Fibroblast of gingiva (primary cell): ENCODE measurements at regions not wholly inside any gene's neighbourhood (a gene's known extent, or its start where the extent isn't known, plus 50 kb on each side); places are given as distances from the start of the nearest gene placed in this dataset.
"Not testable (repeated sequence)": the region's sequence is repeated elsewhere in the genome, so short reads cannot be mapped to it uniquely, and the experiment has no call there.

Experiments
- DNase-seq: peaks from one replicate; pipeline ENCODE4 v3.0.0-alpha.2; 2011; ENCODE audit warnings: low read depth

DNA sequence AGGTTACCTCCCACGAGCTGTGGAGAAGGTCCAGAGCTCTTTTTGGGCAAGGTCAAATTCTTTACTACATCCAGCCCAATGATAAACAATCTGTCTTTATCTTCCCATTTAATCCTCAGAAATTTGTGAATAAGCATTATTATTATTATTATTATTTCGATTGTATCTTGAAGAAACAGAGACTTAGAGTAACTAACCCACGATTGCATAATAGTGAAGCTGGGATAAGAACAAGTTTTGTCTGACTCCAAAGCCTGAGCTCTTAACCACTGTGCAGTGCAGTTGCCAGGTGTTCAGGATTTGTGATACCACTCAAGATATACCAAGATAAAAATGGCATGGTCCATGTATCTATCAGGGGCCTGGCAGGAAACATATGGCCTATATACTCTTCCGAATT, 166.5 kb upstream of the LDB2 start:
- no peak for DNase-seq

DNA sequence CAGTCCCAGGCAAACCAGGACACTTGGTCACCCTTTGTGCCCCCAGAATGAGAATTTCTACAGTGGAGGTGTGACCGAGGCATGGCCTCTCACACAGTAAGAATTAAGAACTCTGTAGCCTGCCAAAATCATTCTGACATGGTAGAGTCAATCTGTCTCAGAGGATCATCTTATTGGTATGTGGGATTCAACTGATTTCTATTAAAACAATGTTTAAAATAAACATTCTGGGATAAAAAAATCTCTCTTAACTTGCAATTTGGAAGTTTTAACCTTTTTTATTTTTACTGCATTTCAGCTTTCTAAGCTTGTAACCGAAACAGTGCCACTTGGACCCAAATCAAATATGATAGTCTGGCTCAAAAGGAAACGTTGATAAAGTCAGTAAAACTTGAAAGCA, 165.4 kb upstream of the LDB2 start:
- peak; percentile 74 for DNase-seq

DNA sequence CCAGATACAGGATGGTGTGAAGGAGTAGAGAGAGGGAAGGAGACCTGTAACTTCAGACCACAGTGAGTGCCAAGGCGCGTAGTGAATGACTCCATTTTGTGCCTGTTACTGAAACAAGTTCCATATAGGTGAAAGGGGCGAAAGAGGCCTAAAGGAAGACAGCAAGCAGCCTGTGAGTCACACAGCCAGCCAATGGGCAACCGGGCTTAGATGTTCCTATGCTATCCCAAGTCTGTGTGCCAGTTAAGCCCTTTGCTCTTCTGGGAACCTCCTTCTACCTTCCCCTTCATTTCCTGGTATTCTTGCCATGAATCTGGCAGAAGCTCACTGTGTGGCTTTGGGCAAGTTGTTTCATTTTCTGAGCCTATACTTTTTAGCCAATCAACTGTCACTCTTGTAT, 161.8 kb upstream of the LDB2 start:
- DNase-seq = peak; percentile 37

DNA sequence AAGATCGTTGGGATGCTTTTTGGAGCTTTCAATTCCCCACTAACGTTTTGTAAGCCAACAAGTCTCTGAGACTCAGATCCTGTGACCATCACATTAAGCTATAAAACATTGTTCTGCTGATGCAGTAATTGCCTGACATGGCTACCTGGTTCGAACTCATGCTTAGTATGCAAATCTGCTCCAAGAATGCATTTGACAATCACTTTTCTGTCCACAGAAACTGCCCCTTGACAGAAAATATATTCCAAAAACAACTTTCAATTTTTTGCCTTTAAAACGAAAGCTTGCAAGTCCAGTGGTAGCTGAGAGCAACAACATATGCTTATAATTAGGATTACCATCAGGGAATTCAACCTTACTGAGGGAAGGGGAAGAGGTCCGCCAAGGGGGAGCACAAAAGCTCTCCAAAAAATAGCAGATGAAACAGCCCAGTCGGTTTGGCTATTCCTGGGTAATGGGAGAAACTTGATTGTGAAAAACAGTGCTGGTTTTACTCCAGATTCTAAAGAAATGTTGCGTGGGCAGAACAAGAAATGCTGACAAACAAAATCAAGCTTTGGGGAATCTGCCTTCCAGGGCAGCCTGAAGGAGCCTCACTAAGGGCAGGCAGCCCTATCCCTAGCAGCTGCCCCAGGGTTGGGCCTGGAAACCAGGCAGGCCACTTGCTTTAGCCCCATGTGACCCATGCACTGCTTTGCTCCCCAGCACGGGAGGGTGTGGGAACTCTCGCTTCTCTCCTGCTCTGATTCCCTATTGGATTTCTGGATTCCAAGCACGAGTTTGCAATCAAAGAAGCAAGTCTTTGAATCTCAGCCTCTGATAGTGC, 160.7 kb upstream of the LDB2 start:
- peak; percentile 95 for DNase-seq

DNA sequence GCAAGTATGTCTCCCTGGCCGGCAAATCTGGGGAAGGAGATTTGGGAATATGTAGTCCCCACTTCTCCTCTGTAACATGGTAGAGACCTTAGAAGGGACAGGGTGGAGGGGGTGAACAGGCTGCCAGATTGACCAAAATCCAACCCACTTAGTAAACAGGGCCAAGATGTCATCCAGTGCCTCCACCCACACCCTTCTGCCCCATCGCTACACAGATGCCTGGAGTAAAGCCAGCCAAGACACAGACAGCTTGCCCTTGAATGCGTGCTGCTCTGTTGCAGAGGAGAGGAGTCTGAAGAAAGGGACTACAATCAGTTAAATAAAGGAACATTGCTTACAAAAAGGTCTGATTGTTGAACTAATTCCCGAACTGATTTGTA, 160.1 kb upstream of the LDB2 start:
- peak; percentile 67 for DNase-seq

DNA sequence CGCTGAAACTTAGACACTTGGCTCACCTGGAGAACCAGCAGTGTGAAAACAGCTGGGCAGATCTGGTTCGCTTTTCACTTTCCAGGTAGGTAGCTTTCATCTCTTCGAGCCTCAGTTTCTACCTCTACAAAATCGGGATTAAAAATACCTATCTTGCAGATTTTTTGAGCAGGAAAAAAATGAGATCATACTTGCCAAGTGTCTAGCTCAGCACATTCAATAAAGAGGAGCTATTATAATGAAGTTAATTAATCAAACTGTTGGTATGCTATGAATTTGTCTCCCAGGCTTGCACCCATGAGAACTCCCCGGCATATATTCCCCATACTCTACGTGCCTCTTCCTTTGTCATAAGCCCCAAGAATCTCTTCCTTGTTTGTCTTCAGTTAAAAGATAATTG, 158.6 kb upstream of the LDB2 start:
- no peak for DNase-seq

DNA sequence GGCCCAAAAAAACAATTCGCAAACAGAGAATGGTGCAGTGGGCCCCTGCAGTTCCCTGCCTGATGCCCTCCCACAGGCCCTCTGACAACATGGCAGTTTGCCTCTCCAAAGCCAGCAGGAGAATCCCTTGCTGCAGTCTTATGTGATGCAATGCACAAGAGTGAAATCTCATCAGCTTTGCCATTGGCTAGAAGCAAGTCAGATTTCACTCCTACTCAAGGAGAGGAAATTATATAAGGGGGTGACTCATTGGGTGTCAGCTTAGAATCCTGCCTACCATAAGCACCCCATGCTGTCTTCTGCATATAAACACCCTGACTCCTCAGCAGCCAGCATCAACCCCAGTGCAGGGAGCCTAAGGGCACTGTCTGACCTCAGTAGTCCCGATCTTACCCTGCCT, 157.3 kb upstream of the LDB2 start:
- DNase-seq = peak; percentile 81

DNA sequence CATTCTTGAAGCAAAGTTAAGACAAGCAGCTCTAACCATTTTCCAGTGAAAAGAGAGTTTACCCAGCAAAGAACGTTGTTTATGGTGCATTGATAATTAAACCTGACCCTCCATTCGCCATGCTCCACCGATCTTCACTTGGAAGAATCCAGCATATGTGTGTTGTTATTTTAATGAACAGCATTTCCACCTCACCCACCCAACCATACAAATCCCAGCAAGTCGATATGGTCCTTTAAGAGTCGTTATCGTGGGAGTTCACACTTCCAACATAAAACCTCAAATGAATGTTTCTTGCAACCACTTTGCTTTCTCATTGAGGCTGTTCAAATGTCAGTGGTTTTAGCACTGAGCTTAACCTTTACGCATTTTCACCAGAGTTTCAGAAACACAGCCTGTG, 147.4 kb upstream of the LDB2 start:
- DNase-seq = no peak

DNA sequence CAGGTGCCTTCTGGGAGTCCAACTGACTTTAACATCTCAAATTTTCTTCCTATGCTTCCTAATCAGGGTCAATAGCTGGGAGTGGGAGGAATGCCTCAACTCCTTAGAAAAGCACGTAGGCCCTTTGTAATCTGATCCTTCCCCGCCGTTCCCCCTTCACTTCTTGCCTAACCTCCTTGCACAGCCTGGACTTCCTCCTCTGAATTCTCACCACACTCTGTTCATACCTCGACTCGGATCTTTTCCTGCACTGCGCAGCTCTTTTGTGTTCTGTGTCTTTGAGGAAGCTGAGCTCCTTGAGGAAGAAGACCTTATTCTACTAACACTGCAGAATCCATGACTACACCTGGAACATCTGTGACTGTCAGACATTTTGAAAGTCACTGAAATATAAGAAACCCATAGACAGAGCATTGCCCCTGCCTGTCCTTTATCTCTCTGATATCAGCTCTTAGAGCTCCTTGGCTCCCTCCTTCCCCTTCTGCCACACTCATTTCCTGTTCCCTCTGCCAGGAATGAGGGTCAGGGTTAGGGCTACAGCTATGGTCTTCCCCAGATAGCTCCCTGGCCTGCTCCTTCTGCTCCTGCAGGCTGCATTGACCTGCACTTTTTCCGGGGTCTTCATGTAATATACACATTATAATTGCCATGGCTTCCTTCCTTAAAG, 140.2 kb upstream of the LDB2 start:
- DNase-seq = no peak

DNA sequence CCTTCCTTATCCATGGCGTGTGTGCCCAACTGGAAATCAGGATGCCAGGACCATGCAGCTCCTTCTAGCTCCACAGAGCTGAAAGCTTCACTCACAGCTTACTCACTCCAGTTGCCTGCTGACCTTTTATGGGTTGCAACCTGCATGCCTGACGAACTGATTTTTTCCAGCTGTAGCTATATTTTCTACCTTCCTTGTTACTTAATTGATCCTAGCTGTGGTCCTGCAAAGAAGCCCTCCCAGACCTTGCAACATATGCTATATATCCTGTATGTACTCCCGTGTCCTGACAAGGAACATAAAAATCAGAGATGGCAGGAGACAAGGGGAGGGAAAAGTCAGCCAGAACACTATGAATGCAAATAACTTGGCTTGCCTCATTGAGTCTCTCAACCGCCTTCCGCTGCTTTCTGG, 135.3 kb upstream of the LDB2 start:
- DNase-seq = no peak

DNA sequence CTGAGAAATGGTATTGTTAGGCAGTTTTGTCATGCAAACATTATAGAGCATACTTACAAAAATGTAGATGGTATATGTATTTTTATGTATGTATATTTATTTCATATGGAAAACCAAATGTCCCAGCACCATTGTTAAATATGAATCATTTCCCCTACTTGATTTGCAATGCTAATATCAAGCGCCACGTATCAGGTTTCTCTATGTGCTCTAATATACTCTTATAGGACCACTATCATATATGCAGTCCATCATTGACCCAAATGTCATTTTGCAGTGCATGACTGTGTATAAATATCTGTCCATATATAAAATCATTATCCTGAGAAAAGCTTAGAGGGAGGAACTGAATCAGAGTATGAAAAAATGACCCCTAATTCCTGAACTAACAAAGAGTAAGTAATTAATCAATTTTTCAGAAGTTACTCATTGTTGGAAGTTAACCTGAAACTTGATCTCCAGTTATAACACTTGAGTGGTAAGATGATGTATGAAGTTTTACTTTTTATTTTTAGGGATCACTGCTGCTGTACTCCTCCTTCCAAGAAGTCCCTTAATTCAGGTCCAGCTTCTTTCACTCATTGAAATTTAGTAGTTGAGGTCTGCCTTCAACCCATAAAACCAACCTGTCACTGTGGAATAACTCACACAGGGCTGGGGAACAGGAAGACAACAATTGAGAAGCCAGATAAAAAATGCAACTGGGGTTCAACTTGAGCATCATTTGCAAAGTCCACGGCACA, 134.8 kb upstream of the LDB2 start:
- DNase-seq = no peak

DNA sequence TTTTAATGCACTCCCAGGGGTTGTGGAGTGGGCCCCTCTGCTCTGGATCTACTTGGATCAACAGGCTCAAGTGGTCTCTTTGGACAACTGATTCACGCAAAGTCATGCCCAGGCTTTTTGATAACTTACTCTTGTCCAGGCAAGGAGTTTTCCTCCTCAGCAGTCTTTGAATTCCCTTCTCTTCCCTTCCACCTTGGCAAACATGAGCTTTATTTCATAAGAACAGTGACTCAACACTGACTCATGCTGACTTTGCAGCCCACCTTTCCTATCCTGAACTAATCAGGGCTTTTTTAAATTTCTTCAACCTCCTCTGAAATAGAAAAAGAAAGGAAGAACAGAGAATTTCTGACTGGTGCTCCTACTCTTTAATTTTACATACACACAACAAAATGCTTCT, 132.1 kb upstream of the LDB2 start:
- peak; percentile 59 for DNase-seq

DNA sequence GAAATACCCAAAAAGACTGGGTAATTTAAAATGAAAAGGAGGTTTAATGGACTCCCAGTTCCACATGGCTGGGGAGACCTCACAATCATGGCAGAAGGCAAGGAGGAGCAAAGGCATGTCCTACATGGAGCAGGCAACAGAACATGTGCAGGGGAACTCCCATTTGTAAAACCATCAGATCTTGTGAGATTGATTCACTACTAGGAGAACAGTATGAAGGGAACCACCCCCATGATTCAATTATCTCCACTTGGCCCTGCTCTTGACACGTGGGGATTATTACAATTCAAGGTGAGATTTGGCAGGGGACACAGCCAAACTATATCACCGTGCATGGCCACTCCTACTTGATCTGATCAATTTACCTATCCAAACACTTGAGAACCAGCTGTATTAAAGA, 131.5 kb upstream of the LDB2 start:
- DNase-seq = no peak

DNA sequence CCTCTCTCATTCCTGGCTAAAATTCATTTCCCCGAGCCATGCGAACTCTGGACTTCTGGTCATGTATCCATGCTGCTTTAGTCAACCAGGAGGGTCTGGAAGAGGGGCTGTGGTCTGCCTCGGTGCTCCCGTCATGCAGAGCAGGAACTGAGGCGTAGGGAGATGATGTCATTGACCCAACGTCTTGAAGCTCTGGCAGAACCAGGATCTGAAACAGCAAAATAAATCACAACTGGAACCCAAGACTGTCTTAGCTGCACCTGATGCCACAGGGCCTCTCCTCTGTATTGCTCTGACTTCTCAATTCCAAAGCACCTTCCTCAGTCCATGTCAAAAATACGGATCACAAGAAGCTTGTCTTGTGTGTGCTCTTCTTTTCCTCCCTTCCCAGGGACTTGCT, 131.0 kb upstream of the LDB2 start:
- no peak for DNase-seq

DNA sequence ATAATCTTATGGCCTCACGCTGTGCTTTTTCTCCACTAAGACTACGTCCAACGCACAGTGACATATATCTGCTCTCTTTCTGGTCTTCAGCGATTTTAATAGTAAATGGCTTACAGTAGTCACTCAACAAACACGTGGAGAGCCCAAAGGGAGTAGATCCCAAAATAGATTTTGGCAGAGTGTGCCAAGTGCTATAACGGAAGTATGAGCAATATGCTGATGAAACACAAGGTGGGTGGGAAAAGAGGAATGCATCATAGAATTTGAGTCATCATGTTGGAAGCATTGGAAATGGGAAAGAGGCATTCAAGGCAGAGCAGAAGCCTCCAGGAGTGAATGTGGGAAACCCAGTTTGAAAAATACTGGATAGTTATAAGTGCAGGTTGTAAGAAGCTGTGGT, 129.1 kb upstream of the LDB2 start:
- DNase-seq = peak; percentile 81

DNA sequence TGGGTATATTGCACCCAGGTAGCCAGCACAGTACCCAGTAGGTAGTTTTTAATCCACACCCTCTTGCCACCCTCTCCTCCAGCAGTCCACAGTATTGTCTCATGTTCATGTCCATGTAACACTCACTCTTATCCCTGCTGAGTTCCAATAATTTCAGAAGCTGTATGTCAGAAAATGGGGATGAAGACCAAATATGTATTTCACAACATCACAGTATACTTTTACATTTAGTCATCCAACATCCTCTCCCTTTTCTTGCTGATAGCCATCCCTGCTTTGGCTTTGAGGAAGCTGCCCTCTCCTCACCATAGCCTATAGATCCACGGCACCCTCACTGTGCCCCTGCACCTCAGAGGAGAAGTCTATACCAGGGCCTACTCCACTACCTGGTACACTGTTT, 126.0 kb upstream of the LDB2 start:
- DNase-seq = peak; percentile 24

DNA sequence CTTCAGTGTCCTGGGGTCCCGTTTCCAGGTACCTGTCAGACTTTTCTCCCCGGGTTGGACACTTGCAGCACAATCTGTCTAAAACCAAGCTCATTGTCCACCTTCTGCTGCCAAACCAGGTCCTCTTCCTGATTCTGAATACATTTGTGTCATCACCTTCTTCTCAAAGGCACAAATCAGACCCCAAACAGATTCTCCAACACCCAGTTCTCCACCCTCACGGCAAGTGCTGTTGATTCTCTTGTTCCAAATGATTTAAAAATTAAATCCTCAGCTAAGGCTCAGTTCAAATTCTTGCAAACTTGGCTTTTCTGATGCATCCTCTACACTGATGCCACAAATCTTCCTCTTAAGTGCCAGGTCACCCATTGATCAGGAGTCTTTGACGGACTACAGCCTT, 122.5 kb upstream of the LDB2 start:
- DNase-seq = no peak

DNA sequence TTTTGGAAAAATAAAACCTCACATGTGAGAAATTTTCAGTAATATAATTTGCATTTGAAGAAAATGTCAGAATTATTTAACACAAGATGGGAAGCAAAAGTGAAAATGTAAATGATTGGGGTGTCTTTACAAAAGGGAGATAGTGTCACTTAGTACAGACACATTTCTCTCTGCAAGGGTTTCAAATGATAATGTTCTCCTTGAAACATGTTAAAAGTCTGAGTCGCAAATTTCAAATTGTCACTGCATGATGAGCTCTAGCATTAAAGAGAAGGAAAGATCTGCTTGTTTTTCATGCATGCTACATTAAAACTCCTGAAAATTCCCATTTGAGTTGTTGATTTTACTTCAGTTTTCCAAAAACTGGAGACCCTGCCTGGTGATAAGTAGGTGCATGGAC, 122.0 kb upstream of the LDB2 start:
- DNase-seq = no peak

DNA sequence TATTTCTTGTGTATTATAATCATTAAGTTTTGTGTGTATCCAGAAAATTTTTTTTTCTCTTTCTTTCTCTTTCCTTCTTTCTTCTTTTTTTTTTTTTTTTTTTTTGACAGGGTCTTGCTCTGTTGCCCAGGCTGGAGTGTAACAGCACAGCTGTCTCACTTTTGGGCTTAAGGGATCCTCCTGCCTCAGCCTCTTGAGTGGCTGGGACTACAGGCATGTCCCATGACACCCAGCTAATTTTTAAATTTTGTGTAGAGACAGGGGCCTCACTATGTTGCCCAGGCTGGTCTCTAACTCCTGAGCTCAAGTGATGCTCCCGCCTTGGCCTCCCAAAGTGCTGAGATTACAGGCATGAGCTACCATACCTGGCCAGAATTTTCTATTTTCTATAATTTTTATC, 120.2 kb upstream of the LDB2 start:
- DNase-seq = not testable (repeated sequence)

DNA sequence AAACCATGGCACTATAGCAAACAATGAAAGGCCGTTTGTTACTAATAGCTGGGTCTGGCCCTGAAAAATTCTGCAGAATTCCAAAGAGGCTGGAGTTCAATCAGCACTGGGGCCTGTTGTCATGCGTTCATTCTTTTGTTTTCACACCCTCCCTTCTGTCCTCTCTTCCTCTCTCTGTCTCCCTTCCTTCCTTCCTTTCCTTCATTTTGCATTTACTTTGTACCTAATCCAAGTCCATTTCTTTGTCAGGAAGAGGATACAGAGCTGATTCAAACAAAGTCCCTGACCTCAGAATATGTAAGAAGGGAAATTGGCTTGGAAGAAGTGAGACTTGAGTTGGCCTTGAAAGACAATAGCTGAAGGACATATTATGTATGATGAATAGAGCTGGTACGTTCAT, 119.6 kb upstream of the LDB2 start:
- no peak for DNase-seq

DNA sequence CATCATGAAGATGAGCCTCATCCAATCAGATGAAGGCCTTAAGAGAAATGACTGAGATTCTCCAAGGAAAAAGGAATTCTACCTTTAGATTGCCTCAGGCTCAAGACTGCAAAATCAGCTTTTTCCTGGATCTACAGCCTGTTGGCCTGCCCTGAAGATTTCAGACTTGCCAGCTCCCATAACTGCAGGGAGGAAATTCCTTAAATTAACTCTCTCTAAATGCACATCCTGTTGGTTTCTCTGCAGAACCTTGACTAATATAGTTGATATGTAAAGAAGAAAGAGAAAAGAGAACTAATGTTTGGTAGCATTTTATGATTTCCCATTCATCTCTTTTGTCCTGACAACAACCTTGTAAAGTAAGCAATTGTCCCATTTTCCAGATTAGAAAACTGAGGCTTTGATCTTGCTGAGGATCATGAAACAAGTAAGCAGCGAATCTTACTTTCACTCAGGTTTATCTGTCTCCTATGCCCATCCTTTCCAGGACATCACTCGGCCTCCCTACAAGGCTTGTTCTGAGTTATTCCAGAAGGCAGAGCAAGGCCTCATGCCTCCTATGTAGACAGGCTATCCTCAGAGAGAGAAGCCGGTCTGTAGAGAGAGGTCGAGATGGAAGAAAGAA, 115.0 kb upstream of the LDB2 start:
- no peak for DNase-seq

DNA sequence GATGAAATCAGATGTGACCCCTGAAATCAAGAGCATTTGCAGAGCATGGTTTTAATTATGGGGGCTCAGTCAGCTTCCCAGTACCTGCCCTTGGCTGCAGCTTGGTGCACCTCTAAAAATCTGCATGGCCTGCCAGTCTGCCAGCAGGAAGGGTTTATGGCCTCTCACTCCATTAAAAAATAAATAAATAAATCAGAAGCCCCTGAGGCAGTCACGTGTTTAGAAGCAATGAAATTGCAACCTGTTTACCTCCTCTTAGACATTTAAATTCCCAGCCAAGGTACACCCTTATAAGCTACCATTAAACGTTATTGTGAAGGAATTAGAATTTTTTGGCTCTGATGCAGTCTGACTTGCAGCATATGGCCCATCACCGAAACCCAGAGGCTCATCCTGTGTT, 114.0 kb upstream of the LDB2 start:
- DNase-seq = no peak
